ENCODE measurements at regions not wholly inside any gene's neighbourhood (a gene's known extent, or its start where the extent isn't known, plus 50 kb on each side); places are given as distances from the start of the nearest gene placed in this dataset.

DNA sequence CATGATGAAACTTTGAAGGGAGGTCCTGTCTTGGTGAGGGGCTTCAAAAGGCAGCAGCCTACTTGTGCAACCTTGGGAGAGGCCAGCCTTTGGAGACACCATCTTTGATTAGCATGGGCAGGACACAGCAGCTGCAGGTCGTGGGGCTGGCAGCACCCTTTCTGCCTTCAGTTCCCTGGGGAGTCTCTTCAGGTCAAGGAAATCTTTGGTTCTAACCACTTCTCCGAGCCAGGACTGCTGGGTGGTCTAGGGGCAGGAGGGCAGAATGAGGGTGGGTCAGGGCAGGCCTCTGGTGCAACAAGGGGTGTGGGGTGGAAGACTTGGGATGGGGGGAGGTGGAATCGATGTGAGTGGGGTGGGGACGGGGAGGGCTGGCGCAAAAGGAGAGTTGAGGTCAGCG is 269.7 kb downstream of the FOXD2 start:
- TF ChIP-seq, protein P1, sequence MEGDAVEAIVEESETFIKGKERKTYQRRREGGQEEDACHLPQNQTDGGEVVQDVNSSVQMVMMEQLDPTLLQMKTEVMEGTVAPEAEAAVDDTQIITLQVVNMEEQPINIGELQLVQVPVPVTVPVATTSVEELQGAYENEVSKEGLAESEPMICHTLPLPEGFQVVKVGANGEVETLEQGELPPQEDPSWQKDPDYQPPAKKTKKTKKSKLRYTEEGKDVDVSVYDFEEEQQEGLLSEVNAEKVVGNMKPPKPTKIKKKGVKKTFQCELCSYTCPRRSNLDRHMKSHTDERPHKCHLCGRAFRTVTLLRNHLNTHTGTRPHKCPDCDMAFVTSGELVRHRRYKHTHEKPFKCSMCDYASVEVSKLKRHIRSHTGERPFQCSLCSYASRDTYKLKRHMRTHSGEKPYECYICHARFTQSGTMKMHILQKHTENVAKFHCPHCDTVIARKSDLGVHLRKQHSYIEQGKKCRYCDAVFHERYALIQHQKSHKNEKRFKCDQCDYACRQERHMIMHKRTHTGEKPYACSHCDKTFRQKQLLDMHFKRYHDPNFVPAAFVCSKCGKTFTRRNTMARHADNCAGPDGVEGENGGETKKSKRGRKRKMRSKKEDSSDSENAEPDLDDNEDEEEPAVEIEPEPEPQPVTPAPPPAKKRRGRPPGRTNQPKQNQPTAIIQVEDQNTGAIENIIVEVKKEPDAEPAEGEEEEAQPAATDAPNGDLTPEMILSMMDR (IDR thresholded peaks at IDR 0.05) = no peak
- no peak for TF ChIP-seq POLR2A (IDR thresholded peaks at IDR 0.05)

Data from gastroesophageal sphincter (tissue), 3 donors.